ENCODE measurements at regions not wholly inside any gene's neighbourhood (a gene's known extent, or its start where the extent isn't known, plus 50 kb on each side); places are given as distances from the start of the nearest gene placed in this dataset.

GRCh38 chr11:70729949-70730348, 331.6 kb downstream of the CTTN start:
- no peaks in the 10 kb centered on the region for H3K4me1 ChIP-seq
- no peaks in the 10 kb centered on the region for H3K9me3 Mint-ChIP-seq (ENCODE audit: unreplicated experiment)
- DNase-seq = no peak
- H3K27me3 ChIP-seq (replicated peaks; ENCODE audit: control insufficient read depth, insufficient read depth, low read length) = no peaks in the 10 kb centered on the region
- TF ChIP-seq CTCF (IDR thresholded peaks at IDR 0.05; ENCODE audit: insufficient read depth in 1 of 2, low read depth in 1 of 2, low read length in 1 of 2, severe bottlenecking in 1 of 2, unreplicated experiment in 1 of 2) = no peak
- no peak overlapping the region for H3K4me3 Mint-ChIP-seq (ENCODE audit: unreplicated experiment)
- H3K4me3 ChIP-seq (ENCODE audit: low read depth, low read length) = no peak overlapping the region
- POLR2A ChIA-PET = no interaction called here
- H3K27ac Mint-ChIP-seq (ENCODE audit: unreplicated experiment) = no peak overlapping the region
- BruUV-seq (replicated peaks) = no TSS peak
- no peaks in the 10 kb centered on the region for H3K27me3 Mint-ChIP-seq (ENCODE audit: insufficient read depth, unreplicated experiment)
- CTCF ChIA-PET = no interaction called here
- H3K9me3 ChIP-seq = 0 out of 2 replicates have a peak, but pooled peaks cover 3% of the 10 kb centered on the region
- no peaks in the 10 kb centered on the region for H3K4me1 Mint-ChIP-seq (ENCODE audit: low read depth, unreplicated experiment)
- H3K36me3 ChIP-seq (ENCODE audit: control insufficient read depth, insufficient read depth, low read length) = no peaks in the 10 kb centered on the region
- H3K36me3 Mint-ChIP-seq (ENCODE audit: insufficient read depth, unreplicated experiment) = peaks cover 68% of the 10 kb centered on the region
- intact Hi-C loops (cut with micrococcal nuclease; ENCODE audit: unreplicated experiment) = loop anchor here (5.0 kb wide), 1 partner anchor 263 kb away; no protein-coding TSS in a partner anchor

GRCh38 chr11:70730411-70730810, 332.1 kb downstream of the CTTN start:
- Mint-ChIP-seq H3K27me3 (ENCODE audit: insufficient read depth, unreplicated experiment) (no peaks in the 10 kb centered on the region), H3K9me3 (ENCODE audit: unreplicated experiment) (no peaks in the 10 kb centered on the region), H3K36me3 (ENCODE audit: insufficient read depth, unreplicated experiment) (peaks cover 71% of the 10 kb centered on the region), H3K27ac (ENCODE audit: unreplicated experiment) (no peak overlapping the region), H3K4me3 (ENCODE audit: unreplicated experiment) (no peak overlapping the region), H3K4me1 (ENCODE audit: low read depth, unreplicated experiment) (no peaks in the 10 kb centered on the region)
- POLR2A ChIA-PET = no interaction called here
- no peak overlapping the region for H3K4me3 ChIP-seq (ENCODE audit: low read depth, low read length)
- no peaks in the 10 kb centered on the region for H3K4me1 ChIP-seq
- no TSS peak for BruUV-seq (replicated peaks)
- 0 out of 2 replicates have a peak, but pooled peaks cover 3% of the 10 kb centered on the region for H3K9me3 ChIP-seq
- TF ChIP-seq CTCF (IDR thresholded peaks at IDR 0.05; ENCODE audit: insufficient read depth in 1 of 2, low read depth in 1 of 2, low read length in 1 of 2, severe bottlenecking in 1 of 2, unreplicated experiment in 1 of 2) = no peak
- no peak for DNase-seq
- H3K36me3 ChIP-seq (ENCODE audit: control insufficient read depth, insufficient read depth, low read length) = no peaks in the 10 kb centered on the region
- H3K27me3 ChIP-seq (replicated peaks; ENCODE audit: control insufficient read depth, insufficient read depth, low read length) = no peaks in the 10 kb centered on the region
- CTCF ChIA-PET = no interaction called here
- intact Hi-C loops (cut with micrococcal nuclease; ENCODE audit: unreplicated experiment) = loop anchor here (5.0 kb wide), 1 partner anchor 263 kb away; no protein-coding TSS in a partner anchor

GRCh38 chr11:70731271-70732022, 333.1 kb downstream of the CTTN start:
- intact Hi-C loops (cut with micrococcal nuclease; ENCODE audit: unreplicated experiment) = loop anchor here (5.0 kb wide), 1 partner anchor 264 kb away; no protein-coding TSS in a partner anchor
- no peaks in the 10 kb centered on the region for H3K4me1 ChIP-seq
- H3K36me3 ChIP-seq (ENCODE audit: control insufficient read depth, insufficient read depth, low read length) = no peaks in the 10 kb centered on the region
- 0 out of 2 replicates have a peak, but pooled peaks cover 3% of the 10 kb centered on the region for H3K9me3 ChIP-seq
- DNase-seq = no peak
- Mint-ChIP-seq H3K27ac (ENCODE audit: unreplicated experiment) (peak overlapping the region; percentile 7), H3K27me3 (ENCODE audit: insufficient read depth, unreplicated experiment) (no peaks in the 10 kb centered on the region), H3K9me3 (ENCODE audit: unreplicated experiment) (no peaks in the 10 kb centered on the region), H3K4me3 (ENCODE audit: unreplicated experiment) (no peak overlapping the region), H3K36me3 (ENCODE audit: insufficient read depth, unreplicated experiment) (peaks cover 71% of the 10 kb centered on the region), H3K4me1 (ENCODE audit: low read depth, unreplicated experiment) (no peaks in the 10 kb centered on the region)
- ChIA-PET POLR2A (no interaction called here), CTCF (no interaction called here)
- no peak for TF ChIP-seq CTCF (IDR thresholded peaks at IDR 0.05; ENCODE audit: insufficient read depth in 1 of 2, low read depth in 1 of 2, low read length in 1 of 2, severe bottlenecking in 1 of 2, unreplicated experiment in 1 of 2)
- no TSS peak for BruUV-seq (replicated peaks)
- no peak overlapping the region for H3K4me3 ChIP-seq (ENCODE audit: low read depth, low read length)
- H3K27me3 ChIP-seq (replicated peaks; ENCODE audit: control insufficient read depth, insufficient read depth, low read length) = no peaks in the 10 kb centered on the region

Measured in Caco-2 (cell line).